GM12874 (cell line): ENCODE measurements at regions not wholly inside any gene's neighbourhood (a gene's known extent, or its start where the extent isn't known, plus 50 kb on each side); places are given as distances from the start of the nearest gene placed in this dataset.

ENCODE experiments used
- TF ChIP-seq, protein P1 (sequence below): IDR thresholded peaks from 2 replicates; pipeline ENCODE4 v1.5.1; 2011; ENCODE audit warnings: low read depth, mild to moderate bottlenecking, control low read depth, low read length, moderate library complexity; ENCODE audit not compliant: insufficient read depth

DNA sequence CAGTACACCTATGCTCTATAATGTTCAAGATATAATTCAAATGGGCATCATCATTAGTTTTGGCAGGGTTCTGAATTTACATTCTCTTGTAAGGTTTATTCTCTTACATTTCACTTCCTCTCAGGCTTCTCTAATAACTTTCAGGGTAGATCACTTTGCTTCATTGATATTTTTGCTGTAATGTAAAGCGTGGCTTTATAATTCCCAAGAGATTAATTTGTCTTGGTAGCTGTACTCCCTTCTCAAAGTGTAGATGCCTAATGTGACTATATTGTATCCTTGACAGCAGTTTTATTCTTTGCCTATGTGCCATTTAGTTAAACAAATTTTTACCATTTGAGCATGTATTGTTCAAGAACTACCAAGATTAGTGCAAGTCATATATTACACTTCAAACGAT is 889.1 kb downstream of the TAF11L14 start:
- TF ChIP-seq, protein P1, sequence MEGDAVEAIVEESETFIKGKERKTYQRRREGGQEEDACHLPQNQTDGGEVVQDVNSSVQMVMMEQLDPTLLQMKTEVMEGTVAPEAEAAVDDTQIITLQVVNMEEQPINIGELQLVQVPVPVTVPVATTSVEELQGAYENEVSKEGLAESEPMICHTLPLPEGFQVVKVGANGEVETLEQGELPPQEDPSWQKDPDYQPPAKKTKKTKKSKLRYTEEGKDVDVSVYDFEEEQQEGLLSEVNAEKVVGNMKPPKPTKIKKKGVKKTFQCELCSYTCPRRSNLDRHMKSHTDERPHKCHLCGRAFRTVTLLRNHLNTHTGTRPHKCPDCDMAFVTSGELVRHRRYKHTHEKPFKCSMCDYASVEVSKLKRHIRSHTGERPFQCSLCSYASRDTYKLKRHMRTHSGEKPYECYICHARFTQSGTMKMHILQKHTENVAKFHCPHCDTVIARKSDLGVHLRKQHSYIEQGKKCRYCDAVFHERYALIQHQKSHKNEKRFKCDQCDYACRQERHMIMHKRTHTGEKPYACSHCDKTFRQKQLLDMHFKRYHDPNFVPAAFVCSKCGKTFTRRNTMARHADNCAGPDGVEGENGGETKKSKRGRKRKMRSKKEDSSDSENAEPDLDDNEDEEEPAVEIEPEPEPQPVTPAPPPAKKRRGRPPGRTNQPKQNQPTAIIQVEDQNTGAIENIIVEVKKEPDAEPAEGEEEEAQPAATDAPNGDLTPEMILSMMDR: no peak

DNA sequence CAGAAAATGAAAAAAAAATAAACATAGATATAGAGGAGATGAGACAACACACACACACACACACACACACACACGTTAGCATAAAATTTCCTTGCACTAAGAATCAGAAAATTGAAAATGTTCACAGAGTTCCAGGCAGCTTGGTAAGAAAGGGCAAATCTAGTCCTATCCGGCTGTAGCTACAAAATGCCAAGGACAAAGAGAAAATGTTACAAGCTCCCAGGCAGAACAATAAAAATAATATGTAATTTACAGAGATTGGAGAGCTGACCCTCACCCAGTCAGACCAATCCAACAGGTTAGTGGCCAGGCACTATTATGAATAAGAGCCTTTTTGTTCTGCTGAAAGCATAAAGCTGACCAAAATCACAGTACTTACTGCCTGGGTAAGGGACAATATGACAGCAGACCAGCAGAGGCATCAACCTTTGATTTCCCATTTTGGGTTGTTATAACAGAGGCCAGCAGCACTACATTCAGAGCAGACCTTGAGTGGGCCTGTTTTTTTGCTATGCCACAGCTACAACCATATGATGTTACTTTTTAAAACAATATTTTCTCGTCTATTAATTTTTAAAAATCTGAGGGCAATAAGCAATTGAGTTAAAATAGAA is 892.6 kb downstream of the TAF11L14 start:
- TF ChIP-seq, protein P1: no peak

DNA sequence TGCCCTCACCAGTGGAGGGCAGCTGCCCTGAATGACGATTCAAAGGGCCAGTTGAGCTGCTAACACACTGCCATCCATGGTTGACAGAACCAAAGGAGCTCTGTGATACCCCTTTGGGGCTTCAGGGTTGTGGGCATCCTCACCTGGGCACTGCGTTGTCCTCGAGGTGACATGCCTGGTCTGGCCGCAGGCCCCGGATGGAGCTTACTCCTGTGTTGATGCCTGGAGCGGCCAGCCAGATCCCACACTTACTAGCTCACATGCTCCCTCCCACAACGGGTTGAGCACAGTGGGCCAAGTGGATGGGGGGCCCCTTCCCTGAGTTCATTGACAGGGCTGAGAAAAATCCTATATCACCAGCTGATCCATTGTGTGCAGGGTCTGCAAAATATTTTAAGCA is 898.9 kb downstream of the TAF11L14 start:
- TF ChIP-seq, protein P1: no peak

DNA sequence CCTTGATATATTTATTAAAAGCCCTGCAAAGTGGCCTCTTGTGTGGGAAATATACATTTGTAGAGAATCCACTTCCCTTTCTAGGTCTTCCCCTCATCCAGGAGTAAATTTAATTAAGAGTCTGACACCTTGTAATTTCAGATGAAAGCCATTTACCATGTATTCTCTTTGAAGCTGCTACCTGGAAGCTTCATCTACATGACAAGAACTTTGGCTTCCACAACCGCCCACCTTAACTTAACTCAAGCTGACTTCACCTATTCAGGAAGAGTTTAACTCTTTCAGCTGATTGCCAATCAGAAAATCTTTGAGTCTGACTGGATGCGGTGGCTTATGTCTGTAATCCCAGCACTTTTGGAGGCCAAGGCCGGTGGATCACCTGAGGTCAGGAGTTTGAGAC is 899.9 kb downstream of the TAF11L14 start:
- TF ChIP-seq, protein P1: no peak

DNA sequence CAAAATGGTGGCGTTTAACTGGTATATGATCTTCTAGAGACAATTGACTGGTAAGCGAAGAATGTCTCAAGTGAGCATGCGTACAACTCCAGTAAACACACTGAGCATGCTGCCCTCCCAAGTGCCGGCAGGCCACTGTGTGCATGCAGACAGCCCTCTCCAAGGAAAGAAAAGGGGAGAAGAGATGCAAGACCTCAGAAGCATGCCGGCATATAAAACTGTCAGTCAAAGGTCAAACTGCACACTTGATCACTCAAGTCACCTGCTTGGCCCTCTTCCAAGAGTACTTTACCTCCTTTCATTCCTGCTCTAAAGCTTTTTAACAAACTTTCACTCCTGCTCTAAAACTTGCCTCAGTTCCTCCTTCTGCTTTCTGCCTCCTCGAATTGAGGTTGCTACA is 910.2 kb downstream of the TAF11L14 start:
- TF ChIP-seq, protein P1: no peak

DNA sequence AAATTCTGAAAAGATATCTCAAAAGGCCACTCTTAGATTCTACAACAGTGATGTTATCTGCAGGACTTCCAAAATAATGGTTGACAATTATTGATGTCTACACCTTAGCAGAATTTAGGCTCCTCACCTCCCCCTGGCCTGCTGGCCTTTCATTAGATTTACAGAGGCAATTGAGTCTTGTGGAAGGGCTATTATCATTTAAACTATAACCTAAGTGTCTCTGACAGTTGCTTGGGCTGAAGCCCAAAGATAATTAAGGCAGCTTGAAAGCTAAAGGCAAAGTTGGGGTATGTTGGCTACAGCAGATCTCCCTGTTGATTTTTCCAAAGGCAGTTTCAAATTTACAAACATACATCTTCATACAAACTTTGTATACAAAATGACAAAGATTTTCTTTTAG is 912.3 kb downstream of the TAF11L14 start:
- TF ChIP-seq, protein P1: no peak

DNA sequence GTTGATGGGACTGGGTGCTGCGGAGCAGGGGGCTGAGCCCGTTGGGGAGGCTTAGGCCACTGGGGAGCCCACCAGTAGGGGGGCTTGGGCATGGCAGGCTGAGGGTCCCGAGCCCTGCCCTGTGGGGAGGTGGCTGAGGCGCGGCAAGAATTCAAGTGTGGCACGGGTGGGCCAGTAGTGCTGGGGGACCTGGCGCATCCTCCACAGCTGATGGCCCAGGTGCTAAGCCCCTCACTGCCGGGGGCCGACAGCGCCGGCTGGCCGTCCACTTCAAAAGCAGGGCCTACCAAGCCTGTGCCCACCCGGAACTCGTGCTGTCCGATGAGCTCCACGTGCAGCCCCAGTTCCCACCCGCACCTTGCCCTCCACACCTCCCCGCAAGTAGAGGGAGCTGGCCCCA is 917.5 kb downstream of the TAF11L14 start:
- TF ChIP-seq, protein P1: no peak
